WTC11 (cell line): ENCODE measurements at regions not wholly inside any gene's neighbourhood (a gene's known extent, or its start where the extent isn't known, plus 50 kb on each side); places are given as distances from the start of the nearest gene placed in this dataset.

ENCODE experiments used
- ATAC-seq: fragments of 200-7000 bp; cut with Tn5 transposase; 2 replicates; pipeline ENCODE4 v1.10.0; 2021; ENCODE audit warnings: mild to moderate bottlenecking, moderate library complexity
- CTCF ChIA-PET: fragments of 300-600 bp; sonication (Branson Sonifier 250); formaldehyde crosslinking; loops from one replicate; lab custom pipeline; 2021; ENCODE audit warnings: antibody characterized with exemption; lab: Charles Lee
- POLR2A ChIA-PET: fragments of 350-600 bp; sonication (Branson Sonifier 250); formaldehyde crosslinking; loops from one replicate; lab custom pipeline; 2021; ENCODE audit warnings: antibody characterized with exemption; lab: Charles Lee
- DNase-seq: peaks from one replicate; pipeline ENCODE4 v3.0.0; 2021; ENCODE audit warnings: low spot score
- H3K27ac Mint-ChIP-seq: 2 replicates; pipeline ENCODE4 v1.8.0; 2021; ENCODE audit warnings: mixed read lengths
- H3K27me3 Mint-ChIP-seq: 2 replicates; pipeline ENCODE4 v1.8.0; 2021; ENCODE audit warnings: low read depth, mild to moderate bottlenecking, moderate library complexity, mixed read lengths
- H3K36me3 Mint-ChIP-seq: 2 replicates; pipeline ENCODE4 v1.8.0; 2021; ENCODE audit warnings: mixed read lengths
- H3K4me1 Mint-ChIP-seq: 2 replicates; pipeline ENCODE4 v1.8.0; 2022; ENCODE audit warnings: mixed read lengths
- H3K4me3 Mint-ChIP-seq: 2 replicates; pipeline ENCODE4 v1.8.0; 2021; ENCODE audit warnings: mild to moderate bottlenecking, moderate library complexity, mixed read lengths
- H3K9me3 Mint-ChIP-seq: 2 replicates; pipeline ENCODE4 v1.8.0; 2021; ENCODE audit warnings: mixed read lengths
- AFF4 ChIP-seq: sonication (generic); formaldehyde crosslinking; IDR thresholded peaks from 2 replicates; pipeline ENCODE4 v1.8.1; 2023; ENCODE audit warnings: mild to moderate bottlenecking, missing genetic modification reagents, borderline replicate concordance
- ATF1 ChIP-seq: sonication (generic); formaldehyde crosslinking; IDR thresholded peaks from 2 replicates; pipeline ENCODE4 v1.8.1; 2023; ENCODE audit warnings: mild to moderate bottlenecking, moderate library complexity, missing genetic modification reagents
- CTCF ChIP-seq: fragments of 200-600 bp; IDR thresholded peaks from 2 replicates; pipeline ENCODE4 v1.8.0; 2022; ENCODE audit warnings: antibody characterized with exemption
- E2F4 ChIP-seq: sonication (generic); formaldehyde crosslinking; IDR thresholded peaks from 2 replicates; pipeline ENCODE4 v1.8.1; 2022; ENCODE audit warnings: low read depth, mild to moderate bottlenecking, moderate library complexity, missing genetic modification reagents, borderline replicate concordance
- EMX1 ChIP-seq: fragments of 250-450 bp; sonication (Bioruptor Pico); IDR thresholded peaks from 2 replicates; pipeline ENCODE4 v1.8.0; 2021; ENCODE audit warnings: mild to moderate bottlenecking
- IRF1 ChIP-seq: sonication (generic); formaldehyde crosslinking; IDR thresholded peaks from 2 replicates; pipeline ENCODE4 v1.8.0; 2023; ENCODE audit warnings: missing genetic modification reagents
- IRF2 ChIP-seq: sonication (generic); formaldehyde crosslinking; IDR thresholded peaks from 2 replicates; pipeline ENCODE4 v1.8.0; 2022; ENCODE audit warnings: low read depth, missing genetic modification reagents, borderline replicate concordance
- MXD4 ChIP-seq: fragments of 250-450 bp; sonication (Bioruptor Pico); IDR thresholded peaks from 2 replicates; pipeline ENCODE4 v1.8.0; 2021; ENCODE audit warnings: mild to moderate bottlenecking, moderate library complexity, borderline replicate concordance
- NFYB ChIP-seq: sonication (generic); formaldehyde crosslinking; conservative IDR thresholded peaks from 2 replicates; pipeline ENCODE4 v1.8.0; 2022; ENCODE audit warnings: low read depth, missing genetic modification reagents
- NR3C1 ChIP-seq: sonication (generic); formaldehyde crosslinking; conservative IDR thresholded peaks from 2 replicates; pipeline ENCODE4 v1.8.1; 2023; ENCODE audit warnings: low read depth, mild to moderate bottlenecking, missing genetic modification reagents
- RORB ChIP-seq: fragments of 250-450 bp; sonication (Bioruptor Pico); IDR thresholded peaks from 2 replicates; pipeline ENCODE4 v1.9.0; 2021; ENCODE audit warnings: mild to moderate bottlenecking
- TEAD1 ChIP-seq: sonication (generic); formaldehyde crosslinking; IDR thresholded peaks from 2 replicates; pipeline ENCODE4 v1.8.0; 2022; ENCODE audit warnings: mild to moderate bottlenecking, missing genetic modification reagents
- ZNF121 ChIP-seq: sonication (generic); formaldehyde crosslinking; IDR thresholded peaks from 2 replicates; pipeline ENCODE4 v1.8.0; 2023; ENCODE audit warnings: missing genetic modification reagents
- ZNF138 ChIP-seq: sonication (generic); formaldehyde crosslinking; conservative IDR thresholded peaks from 2 replicates; pipeline ENCODE4 v1.8.1; 2022; ENCODE audit warnings: mild to moderate bottlenecking, moderate library complexity, missing genetic modification reagents
- TF ChIP-seq, protein P1 (sequence below): sonication (generic); formaldehyde crosslinking; IDR thresholded peaks from 2 replicates; pipeline ENCODE4 v1.8.0; 2022; ENCODE audit warnings: mild to moderate bottlenecking, missing genetic modification reagents
- TF ChIP-seq, protein P2 (sequence below): sonication (generic); formaldehyde crosslinking; IDR thresholded peaks from 2 replicates; pipeline ENCODE4 v1.8.1; 2022; ENCODE audit warnings: mild to moderate bottlenecking, missing genetic modification reagents, moderate library complexity, borderline replicate concordance
- TF ChIP-seq, protein P3 (sequence below): sonication (generic); formaldehyde crosslinking; IDR thresholded peaks from 2 replicates; pipeline ENCODE4 v1.8.1; 2023; ENCODE audit warnings: mild to moderate bottlenecking, missing genetic modification reagents

DNA sequence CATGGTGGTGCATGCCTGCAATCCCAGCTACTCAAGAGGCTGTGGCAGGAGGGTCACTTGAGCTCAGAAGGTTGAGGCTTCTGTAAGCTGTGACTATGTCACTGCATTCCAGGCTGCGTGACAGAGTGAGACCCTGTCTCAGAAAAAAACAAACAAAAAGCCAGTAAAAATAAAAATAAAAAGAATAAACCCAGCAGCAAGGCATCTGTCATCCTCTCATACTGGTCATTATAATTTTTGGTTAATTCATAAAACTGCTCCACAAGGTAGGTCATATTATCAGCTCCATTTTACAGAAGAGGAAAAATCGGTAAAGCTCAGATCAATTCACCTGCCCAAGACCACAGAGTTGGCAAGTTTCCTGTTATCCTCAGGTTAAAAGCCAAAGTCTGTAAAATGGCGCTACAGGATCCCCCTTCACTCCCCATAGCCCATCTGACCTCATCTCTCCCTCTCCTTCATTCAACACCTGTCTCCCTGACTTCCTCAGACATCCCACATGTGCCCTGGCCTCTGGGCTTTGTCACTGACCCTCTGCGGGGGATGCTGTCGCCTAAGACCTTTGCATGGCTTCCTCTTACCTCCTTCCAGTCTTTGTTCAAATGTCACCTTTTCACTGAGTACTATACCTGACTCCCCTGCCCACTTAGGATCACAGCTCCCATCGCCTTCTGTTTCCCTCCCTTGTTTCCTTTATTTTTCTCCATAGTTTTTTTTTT lies 213.2 kb upstream of the ZNF217 start (continued):
- TF ChIP-seq MXD4 (CRISPR knock-in tag) (no peak), RORB (CRISPR knock-in tag) (no peak), CTCF (no peak), ZNF121 (no peak)
- TF ChIP-seq, protein P1, sequence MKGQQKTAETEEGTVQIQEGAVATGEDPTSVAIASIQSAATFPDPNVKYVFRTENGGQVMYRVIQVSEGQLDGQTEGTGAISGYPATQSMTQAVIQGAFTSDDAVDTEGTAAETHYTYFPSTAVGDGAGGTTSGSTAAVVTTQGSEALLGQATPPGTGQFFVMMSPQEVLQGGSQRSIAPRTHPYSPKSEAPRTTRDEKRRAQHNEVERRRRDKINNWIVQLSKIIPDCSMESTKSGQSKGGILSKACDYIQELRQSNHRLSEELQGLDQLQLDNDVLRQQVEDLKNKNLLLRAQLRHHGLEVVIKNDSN (CRISPR knock-in tag): no peak

DNA sequence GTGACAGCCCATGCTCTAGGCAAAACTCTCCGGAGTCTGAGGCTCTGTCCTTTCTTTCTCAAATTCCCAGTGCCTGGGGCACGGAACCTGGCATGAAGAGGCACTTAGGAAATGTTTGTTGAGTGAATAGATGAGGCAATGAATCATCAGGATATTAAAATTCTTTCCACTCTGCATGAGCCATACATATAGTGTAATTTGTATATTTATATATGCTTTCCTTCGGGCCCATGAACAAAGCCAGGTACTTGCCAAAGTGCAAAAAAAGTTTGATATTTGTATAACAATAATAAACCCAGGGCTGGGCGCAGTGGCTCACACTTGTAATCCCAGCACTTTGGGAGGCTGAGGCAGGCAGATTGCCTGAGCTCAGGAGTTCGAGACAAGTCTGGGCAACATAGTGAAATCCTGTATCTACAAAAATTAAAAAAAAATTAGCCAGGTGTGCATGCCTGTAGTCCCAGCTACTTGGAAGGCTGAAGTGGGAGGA lies 212.3 kb upstream of the ZNF217 start:
- Mint-ChIP-seq H3K4me1 (peaks cover 23% of the 10 kb centered on the region), H3K36me3 (no peaks in the 10 kb centered on the region), H3K9me3 (no peaks in the 10 kb centered on the region), H3K4me3 (no peak overlapping the region), H3K27me3 (no peaks in the 10 kb centered on the region), H3K27ac (no peak overlapping the region)
- CTCF ChIA-PET: interaction anchor here (1.1 kb wide), 2 partner anchors 60 to 110 kb away, joined by 3 read pairs; no protein-coding TSS in a partner anchor
- no peak for DNase-seq
- ATAC-seq: no peak
- POLR2A ChIA-PET: no interaction called here
- TF ChIP-seq AFF4 (CRISPR knock-in tag): no peak
- TF ChIP-seq NR3C1 (CRISPR knock-in tag): no peak
- TF ChIP-seq, protein P2, sequence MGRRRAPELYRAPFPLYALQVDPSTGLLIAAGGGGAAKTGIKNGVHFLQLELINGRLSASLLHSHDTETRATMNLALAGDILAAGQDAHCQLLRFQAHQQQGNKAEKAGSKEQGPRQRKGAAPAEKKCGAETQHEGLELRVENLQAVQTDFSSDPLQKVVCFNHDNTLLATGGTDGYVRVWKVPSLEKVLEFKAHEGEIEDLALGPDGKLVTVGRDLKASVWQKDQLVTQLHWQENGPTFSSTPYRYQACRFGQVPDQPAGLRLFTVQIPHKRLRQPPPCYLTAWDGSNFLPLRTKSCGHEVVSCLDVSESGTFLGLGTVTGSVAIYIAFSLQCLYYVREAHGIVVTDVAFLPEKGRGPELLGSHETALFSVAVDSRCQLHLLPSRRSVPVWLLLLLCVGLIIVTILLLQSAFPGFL (CRISPR knock-in tag): no peak
- TF ChIP-seq ATF1 (CRISPR knock-in tag): no peak
- TF ChIP-seq ZNF138: no peak
- TF ChIP-seq EMX1 (CRISPR knock-in tag): no peak
- TF ChIP-seq, protein P1 (CRISPR knock-in tag): no peak
- no peak for TF ChIP-seq E2F4 (CRISPR knock-in tag)
- no peak for TF ChIP-seq NFYB (CRISPR knock-in tag)
- no peak for TF ChIP-seq IRF1 (CRISPR knock-in tag)
- TF ChIP-seq IRF2 (CRISPR knock-in tag): no peak
- TF ChIP-seq TEAD1 (CRISPR knock-in tag): no peak
- TF ChIP-seq, protein P3, sequence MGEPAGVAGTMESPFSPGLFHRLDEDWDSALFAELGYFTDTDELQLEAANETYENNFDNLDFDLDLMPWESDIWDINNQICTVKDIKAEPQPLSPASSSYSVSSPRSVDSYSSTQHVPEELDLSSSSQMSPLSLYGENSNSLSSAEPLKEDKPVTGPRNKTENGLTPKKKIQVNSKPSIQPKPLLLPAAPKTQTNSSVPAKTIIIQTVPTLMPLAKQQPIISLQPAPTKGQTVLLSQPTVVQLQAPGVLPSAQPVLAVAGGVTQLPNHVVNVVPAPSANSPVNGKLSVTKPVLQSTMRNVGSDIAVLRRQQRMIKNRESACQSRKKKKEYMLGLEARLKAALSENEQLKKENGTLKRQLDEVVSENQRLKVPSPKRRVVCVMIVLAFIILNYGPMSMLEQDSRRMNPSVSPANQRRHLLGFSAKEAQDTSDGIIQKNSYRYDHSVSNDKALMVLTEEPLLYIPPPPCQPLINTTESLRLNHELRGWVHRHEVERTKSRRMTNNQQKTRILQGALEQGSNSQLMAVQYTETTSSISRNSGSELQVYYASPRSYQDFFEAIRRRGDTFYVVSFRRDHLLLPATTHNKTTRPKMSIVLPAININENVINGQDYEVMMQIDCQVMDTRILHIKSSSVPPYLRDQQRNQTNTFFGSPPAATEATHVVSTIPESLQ (CRISPR knock-in tag): no peak
